MM.1S (cell line): ENCODE measurements at regions not wholly inside any gene's neighbourhood (a gene's known extent, or its start where the extent isn't known, plus 50 kb on each side); places are given as distances from the start of the nearest gene placed in this dataset.
A peak's percentile ranks its signal among the peaks of the same experiment; 100 is the strongest.

Experiments
- DNase-seq: peaks from one replicate; pipeline ENCODE4 v3.0.0-alpha.2; 2015
- H2AFZ ChIP-seq: fragments of 300-600 bp; sonication (generic); 2 replicates; pipeline ENCODE4 v1.6.0; 2016; ENCODE audit warnings: antibody characterized with exemption, low read length
- H3F3A ChIP-seq: fragments of 300-600 bp; sonication (generic); 2 replicates; pipeline ENCODE4 v1.6.1; 2016; ENCODE audit warnings: mild to moderate bottlenecking, antibody characterized with exemption, low read length, moderate library complexity, mixed read lengths; ENCODE audit not compliant: insufficient read depth
- H3K27ac ChIP-seq: fragments of 300-600 bp; sonication (generic); 2 replicates; pipeline ENCODE4 v1.5.1; 2016; ENCODE audit warnings: mild to moderate bottlenecking, low read length
- H3K27me3 ChIP-seq: fragments of 300-600 bp; sonication (generic); replicated peaks from 2 replicates; pipeline ENCODE4 v1.6.0; 2016; ENCODE audit warnings: low read length; ENCODE audit not compliant: insufficient read depth
- H3K36me3 ChIP-seq: fragments of 300-600 bp; sonication (generic); replicated peaks from 2 replicates; pipeline ENCODE4 v1.6.1; 2016; ENCODE audit warnings: mild to moderate bottlenecking, low read length, mixed read lengths; ENCODE audit not compliant: insufficient read depth
- H3K4me1 ChIP-seq: fragments of 300-600 bp; sonication (generic); 2 replicates; pipeline ENCODE4 v1.6.1; 2016; ENCODE audit warnings: low read length, mixed read lengths
- H3K4me2 ChIP-seq: fragments of 300-600 bp; sonication (generic); 2 replicates; pipeline ENCODE4 v1.6.0; 2016; ENCODE audit warnings: low read depth, low read length
- H3K4me3 ChIP-seq: fragments of 300-600 bp; sonication (generic); 2 replicates; pipeline ENCODE4 v1.5.1; 2016; ENCODE audit warnings: low read length, mixed read lengths
- H3K79me2 ChIP-seq: fragments of 300-600 bp; sonication (generic); 2 replicates; pipeline ENCODE4 v1.6.1; 2016; ENCODE audit warnings: mixed run types, low read length, mixed read lengths
- H3K9ac ChIP-seq: fragments of 300-600 bp; sonication (generic); 2 replicates; pipeline ENCODE4 v1.6.1; 2016; ENCODE audit warnings: low read length, mixed read lengths
- H3K9me2 ChIP-seq: fragments of 300-600 bp; sonication (generic); replicated peaks from 2 replicates; pipeline ENCODE4 v1.6.1; 2016; ENCODE audit warnings: mild to moderate bottlenecking, low read length, mixed read lengths; ENCODE audit not compliant: insufficient read depth
- H3K9me3 ChIP-seq: fragments of 300-600 bp; sonication (generic); replicated peaks from 2 replicates; pipeline ENCODE4 v1.6.1; 2016; ENCODE audit warnings: mild to moderate bottlenecking, low read length, mixed read lengths; ENCODE audit not compliant: insufficient read depth
- H4K20me1 ChIP-seq: fragments of 300-600 bp; sonication (generic); 2 replicates; pipeline ENCODE4 v1.6.1; 2016; ENCODE audit warnings: mild to moderate bottlenecking, low read length, moderate library complexity, mixed read lengths; ENCODE audit not compliant: insufficient read depth
- EZH2 ChIP-seq: fragments of 300-600 bp; sonication (generic); optimal IDR thresholded peaks from 2 replicates; pipeline ENCODE3; 2017; ENCODE audit warnings: low read depth, mild to moderate bottlenecking, antibody characterized with exemption, low read length, mixed read lengths
- EZH2phosphoT487 ChIP-seq: fragments of 300-600 bp; sonication (generic); IDR thresholded peaks from 2 replicates; pipeline ENCODE4 v1.6.1; 2018; ENCODE audit warnings: antibody characterized with exemption, low read length
- TF ChIP-seq, protein P1 (sequence below): fragments of 300-600 bp; sonication (generic); IDR thresholded peaks from 2 replicates; pipeline ENCODE4 v1.5.1; 2016; ENCODE audit warnings: antibody characterized with exemption, low read length, mixed read lengths

DNA sequence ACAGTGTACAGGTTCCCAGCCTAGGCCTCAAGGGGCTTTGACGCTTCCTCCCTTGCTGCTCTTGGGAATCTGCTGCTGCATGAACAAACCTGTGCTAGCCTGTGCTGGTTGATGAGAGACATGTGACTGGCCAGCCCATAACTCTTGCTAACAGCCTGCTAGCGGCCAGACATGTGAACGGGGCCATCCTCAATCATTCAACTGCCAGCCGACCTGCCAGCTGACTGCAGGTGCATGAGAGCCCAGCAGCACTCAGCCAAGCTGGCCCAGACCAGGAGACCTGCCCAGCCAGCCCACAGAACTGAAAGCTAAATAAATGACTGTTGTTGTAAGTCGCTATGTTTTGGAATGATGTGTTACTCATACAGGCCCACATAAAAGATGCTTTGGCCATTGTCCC, 82.4 kb upstream of the DLG1 start:
- Histone ChIP-seq H3F3A (no peaks in the 10 kb centered on the region), H3K36me3 (no peaks in the 10 kb centered on the region), H2AFZ (no peak overlapping the region), H3K4me3 (no peak overlapping the region), H3K79me2 (no peaks in the 10 kb centered on the region), H3K9ac (no peak overlapping the region), H3K4me2 (no peak overlapping the region), H4K20me1 (no peaks in the 10 kb centered on the region), H3K4me1 (peaks cover 4% of the 10 kb centered on the region; the same call in 1 of the 2 replicates), H3K9me3 (no peaks in the 10 kb centered on the region), H3K27ac (no peak overlapping the region), H3K27me3 (no peaks in the 10 kb centered on the region), H3K9me2 (no peaks in the 10 kb centered on the region)
- TF ChIP-seq EZH2: no peak
- DNase-seq: no peak

- Histone ChIP-seq H3K79me2 (no peaks in the 10 kb centered on the region), H3K4me1 (peaks cover 4% of the 10 kb centered on the region; the same call in 1 of the 2 replicates), H3K27ac (no peak overlapping the region), H3K9ac (no peak overlapping the region), H3K36me3 (no peaks in the 10 kb centered on the region), H3K4me3 (peak overlapping the region; percentile 17; the same call in 1 of the 2 replicates), H2AFZ (no peak overlapping the region; the same call in 1 of the 2 replicates), H3K27me3 (no peaks in the 10 kb centered on the region), H3K4me2 (peak overlapping the region; percentile 42), H4K20me1 (no peaks in the 10 kb centered on the region), H3K9me2 (no peaks in the 10 kb centered on the region), H3F3A (no peaks in the 10 kb centered on the region), H3K9me3 (no peaks in the 10 kb centered on the region)
- DNase-seq: peak; percentile 38
- TF ChIP-seq, protein P1, sequence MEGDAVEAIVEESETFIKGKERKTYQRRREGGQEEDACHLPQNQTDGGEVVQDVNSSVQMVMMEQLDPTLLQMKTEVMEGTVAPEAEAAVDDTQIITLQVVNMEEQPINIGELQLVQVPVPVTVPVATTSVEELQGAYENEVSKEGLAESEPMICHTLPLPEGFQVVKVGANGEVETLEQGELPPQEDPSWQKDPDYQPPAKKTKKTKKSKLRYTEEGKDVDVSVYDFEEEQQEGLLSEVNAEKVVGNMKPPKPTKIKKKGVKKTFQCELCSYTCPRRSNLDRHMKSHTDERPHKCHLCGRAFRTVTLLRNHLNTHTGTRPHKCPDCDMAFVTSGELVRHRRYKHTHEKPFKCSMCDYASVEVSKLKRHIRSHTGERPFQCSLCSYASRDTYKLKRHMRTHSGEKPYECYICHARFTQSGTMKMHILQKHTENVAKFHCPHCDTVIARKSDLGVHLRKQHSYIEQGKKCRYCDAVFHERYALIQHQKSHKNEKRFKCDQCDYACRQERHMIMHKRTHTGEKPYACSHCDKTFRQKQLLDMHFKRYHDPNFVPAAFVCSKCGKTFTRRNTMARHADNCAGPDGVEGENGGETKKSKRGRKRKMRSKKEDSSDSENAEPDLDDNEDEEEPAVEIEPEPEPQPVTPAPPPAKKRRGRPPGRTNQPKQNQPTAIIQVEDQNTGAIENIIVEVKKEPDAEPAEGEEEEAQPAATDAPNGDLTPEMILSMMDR: peak; percentile 20; the same call in 1 of the 2 replicates
- no peak for TF ChIP-seq EZH2
Measured at GRCh38 chr3:197378985-197379718, 80.7 kb upstream of the DLG1 start.

GRCh38 chr3:197376735-197377555, 78.5 kb upstream of the DLG1 start:
- no peaks in the 10 kb centered on the region for H3K79me2 ChIP-seq
- H3K4me2 ChIP-seq: no peak overlapping the region
- H3K4me3 ChIP-seq: no peak overlapping the region
- no peaks in the 10 kb centered on the region for H4K20me1 ChIP-seq
- no peak overlapping the region for H3K27ac ChIP-seq
- H3K9me2 ChIP-seq: no peaks in the 10 kb centered on the region
- no peaks in the 10 kb centered on the region for H3K9me3 ChIP-seq
- peaks cover 4% of the 10 kb centered on the region; the same call in 1 of the 2 replicates for H3K4me1 ChIP-seq
- H3K9ac ChIP-seq: no peak overlapping the region
- H3K36me3 ChIP-seq: no peaks in the 10 kb centered on the region
- no peaks in the 10 kb centered on the region for H3K27me3 ChIP-seq
- H2AFZ ChIP-seq: no peak overlapping the region
- TF ChIP-seq, protein P1: no peak
- TF ChIP-seq EZH2: no peak
- no peak for TF ChIP-seq EZH2phosphoT487
- DNase-seq: no peak
- H3F3A ChIP-seq: no peaks in the 10 kb centered on the region
